ENCODE measurements at regions not wholly inside any gene's neighbourhood (a gene's known extent, or its start where the extent isn't known, plus 50 kb on each side); places are given as distances from the start of the nearest gene placed in this dataset.
"Not testable (repeated sequence)": the region's sequence is repeated elsewhere in the genome, so short reads cannot be mapped to it uniquely, and the experiment has no call there.

- in situ Hi-C loops (cut with HindIII; ENCODE audit: low sequenced_read_pairs) = no loop called here
Measured at GRCh38 chr14:40760704-40761103, 846.0 kb upstream of the LRFN5 start.

- in situ Hi-C loops (cut with HindIII; ENCODE audit: low sequenced_read_pairs) = no loop called here
Measured at GRCh38 chr14:40758076-40758475, 848.6 kb upstream of the LRFN5 start.

- in situ Hi-C loops (cut with HindIII; ENCODE audit: low sequenced_read_pairs) = no loop called here
Measured at GRCh38 chr14:40757376-40757950, 849.2 kb upstream of the LRFN5 start.

- in situ Hi-C loops (cut with HindIII; ENCODE audit: low sequenced_read_pairs) = no loop called here
Measured at GRCh38 chr14:40733206-40733605, 873.5 kb upstream of the LRFN5 start.

- in situ Hi-C loops (cut with HindIII; ENCODE audit: low sequenced_read_pairs) = no loop called here
Measured at GRCh38 chr14:40727107-40727506, 879.6 kb upstream of the LRFN5 start.

- in situ Hi-C loops (cut with HindIII; ENCODE audit: low sequenced_read_pairs) = no loop called here
Measured at GRCh38 chr14:40713387-40713786, 893.3 kb upstream of the LRFN5 start.

GRCh38 chr14:40697231-40697630 lies 909.4 kb upstream of the LRFN5 start:
- in situ Hi-C loops (cut with HindIII; ENCODE audit: low sequenced_read_pairs) = no loop called here

- in situ Hi-C loops (cut with HindIII; ENCODE audit: low sequenced_read_pairs) = no loop called here
Measured at GRCh38 chr14:40694023-40694422, 912.7 kb upstream of the LRFN5 start.

- in situ Hi-C loops (cut with HindIII; ENCODE audit: low sequenced_read_pairs) = no loop called here
Measured at GRCh38 chr14:40691066-40691465, 915.6 kb upstream of the LRFN5 start.

GRCh38 chr14:40685764-40686163 lies 920.9 kb upstream of the LRFN5 start:
- in situ Hi-C loops (cut with HindIII; ENCODE audit: low sequenced_read_pairs) = no loop called here

GRCh38 chr14:40684328-40684727 lies 922.3 kb upstream of the LRFN5 start:
- in situ Hi-C loops (cut with HindIII; ENCODE audit: low sequenced_read_pairs) = no loop called here

GRCh38 chr14:40682131-40682913 lies 924.4 kb upstream of the LRFN5 start:
- in situ Hi-C loops (cut with HindIII; ENCODE audit: low sequenced_read_pairs) = no loop called here

GRCh38 chr14:40679256-40679655 lies 927.4 kb upstream of the LRFN5 start:
- in situ Hi-C loops (cut with HindIII; ENCODE audit: low sequenced_read_pairs) = no loop called here

GRCh38 chr14:40677206-40677605 lies 929.5 kb upstream of the LRFN5 start:
- in situ Hi-C loops (cut with HindIII; ENCODE audit: low sequenced_read_pairs) = not testable (repeated sequence)

GRCh38 chr14:40674502-40674901 lies 932.2 kb upstream of the LRFN5 start:
- in situ Hi-C loops (cut with HindIII; ENCODE audit: low sequenced_read_pairs) = no loop called here

- in situ Hi-C loops (cut with HindIII; ENCODE audit: low sequenced_read_pairs) = no loop called here
Measured at GRCh38 chr14:40656311-40656710, 950.4 kb upstream of the LRFN5 start.

- in situ Hi-C loops (cut with HindIII; ENCODE audit: low sequenced_read_pairs) = no loop called here
Measured at GRCh38 chr14:40652089-40652691, 954.5 kb upstream of the LRFN5 start.

- in situ Hi-C loops (cut with HindIII; ENCODE audit: low sequenced_read_pairs) = no loop called here
Measured at GRCh38 chr14:40630471-40630870, 976.2 kb upstream of the LRFN5 start.

GRCh38 chr14:40629551-40630137 lies 977.0 kb upstream of the LRFN5 start:
- in situ Hi-C loops (cut with HindIII; ENCODE audit: low sequenced_read_pairs) = not testable (repeated sequence)

- in situ Hi-C loops (cut with HindIII; ENCODE audit: low sequenced_read_pairs) = no loop called here
Measured at GRCh38 chr14:40629144-40629543, 977.5 kb upstream of the LRFN5 start.

- in situ Hi-C loops (cut with HindIII; ENCODE audit: low sequenced_read_pairs) = no loop called here
Measured at GRCh38 chr14:40623643-40624042, 983.0 kb upstream of the LRFN5 start.
